Stimulated activated naive CD8-positive, alpha-beta T cell treated with anti-CD3 and anti-CD28 coated beads, Interleukin-15, amount 100 ng/mL, for 72 hours (primary cell): ENCODE measurements at regions not wholly inside any gene's neighbourhood (a gene's known extent, or its start where the extent isn't known, plus 50 kb on each side); places are given as distances from the start of the nearest gene placed in this dataset.
"Not testable (repeated sequence)": the region's sequence is repeated elsewhere in the genome, so short reads cannot be mapped to it uniquely, and the experiment has no call there.

ENCODE experiments used
- ATAC-seq: fragments of 150-1000 bp; cut with Tn5 transposase; 2 replicates; pipeline ENCODE4 v1.10.0; 2021; ENCODE audit warnings: mild to moderate bottlenecking, moderate library complexity
- DNase-seq, 2 donors: peaks; one replicate each; pipeline ENCODE4 v3.0.0; 2021 to 2022
- H3K27ac Mint-ChIP-seq, 2 donors: one replicate each; pipeline ENCODE4 v1.8.0; 2022; ENCODE audit warnings: mild to moderate bottlenecking in 2 of 2, mixed read lengths in 2 of 2, moderate library complexity in 2 of 2
- H3K27me3 Mint-ChIP-seq: one replicate; pipeline ENCODE4 v1.8.0; 2022; ENCODE audit warnings: mixed read lengths
- H3K4me1 Mint-ChIP-seq: one replicate; pipeline ENCODE4 v1.8.0; 2022; ENCODE audit warnings: mild to moderate bottlenecking, mixed read lengths
- H3K4me3 Mint-ChIP-seq, 2 donors: one replicate each; pipeline ENCODE4 v1.8.0; 2022; ENCODE audit warnings: mild to moderate bottlenecking in 2 of 2, mixed read lengths in 2 of 2, moderate library complexity in 1 of 2
- H3K9me3 Mint-ChIP-seq, 2 donors: one replicate each; pipeline ENCODE4 v1.8.0; 2022; ENCODE audit warnings: mixed read lengths in 2 of 2

DNA sequence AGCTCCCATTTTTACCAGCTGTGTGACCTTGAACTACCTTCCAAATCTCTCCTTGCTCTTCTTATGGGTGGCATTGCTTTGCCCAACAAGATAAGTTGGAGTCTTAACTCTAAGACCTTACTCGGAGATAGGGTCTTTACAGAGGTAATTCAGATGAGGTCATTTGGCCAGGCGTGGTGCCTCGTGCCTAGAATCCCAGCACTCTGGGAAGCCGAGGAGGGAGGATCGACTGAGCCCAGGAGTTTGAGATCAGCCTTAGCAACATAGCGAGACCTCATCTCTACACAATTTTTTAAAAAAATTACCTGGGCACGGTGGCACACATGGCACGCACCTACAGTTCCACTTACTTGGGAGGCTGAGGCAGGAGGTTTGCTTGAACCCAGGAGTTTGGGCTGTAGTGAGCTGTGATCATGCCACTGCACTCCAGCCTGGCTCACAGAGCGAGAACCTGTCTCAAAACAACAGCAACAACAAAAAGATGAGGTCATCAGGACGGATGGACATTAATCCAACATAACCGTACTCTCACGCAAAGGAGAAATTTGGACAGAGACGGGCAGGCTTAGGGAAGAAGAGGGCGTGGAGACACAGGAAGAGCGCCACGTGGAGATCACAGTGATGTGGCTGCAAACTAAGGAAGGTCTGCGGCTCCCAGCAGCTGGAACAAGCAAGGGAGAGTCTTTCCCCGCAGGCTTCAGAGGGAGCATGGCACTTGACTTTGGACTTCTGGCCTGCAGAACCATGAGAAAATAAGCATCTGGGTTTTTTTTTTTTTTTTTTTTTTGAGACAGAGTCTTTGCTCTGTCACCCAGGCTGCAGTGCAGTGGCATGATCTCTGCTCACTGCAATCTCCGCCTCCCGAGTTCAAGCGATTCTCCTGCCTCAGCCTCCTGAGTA, 122.3 kb upstream of the CARD11 start:
- Mint-ChIP-seq H3K4me3 (no peak overlapping the region), H3K4me1 (peaks cover 6% of the 10 kb centered on the region), H3K27me3 (peaks cover 19% of the 10 kb centered on the region), H3K27ac (peak overlapping the region in 1 of 2 donors; percentile 50), H3K9me3 (no peaks in the 10 kb centered on the region)
- ATAC-seq (no peak), DNase-seq (no peak)

DNA sequence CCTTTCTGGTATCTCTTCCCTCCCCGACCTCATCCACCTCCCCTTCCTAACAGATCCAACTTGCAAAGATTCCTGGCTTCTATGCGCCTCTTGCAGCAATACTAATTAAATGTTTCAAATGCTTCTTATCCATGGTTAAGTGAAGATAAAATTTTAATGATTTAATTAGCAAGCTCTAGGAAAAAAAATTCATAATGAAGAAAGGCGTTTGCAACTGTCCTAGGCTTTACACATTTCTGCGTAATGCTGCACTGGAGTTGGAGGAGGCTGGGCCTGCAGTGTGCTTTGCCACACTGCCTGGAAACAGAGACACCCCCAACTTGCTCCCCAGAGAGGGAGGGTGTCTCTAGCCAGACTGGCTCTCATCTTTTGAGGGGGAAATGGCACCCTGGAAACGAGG, 123.9 kb upstream of the CARD11 start:
- no peak overlapping the region for H3K27ac Mint-ChIP-seq
- peaks cover 19% of the 10 kb centered on the region for H3K27me3 Mint-ChIP-seq
- H3K4me1 Mint-ChIP-seq = peaks cover 6% of the 10 kb centered on the region
- DNase-seq (no peak), ATAC-seq (no peak)
- H3K9me3 Mint-ChIP-seq = peaks cover 6 to 8% of the 10 kb centered on the region in 2 donors
- no peak overlapping the region for H3K4me3 Mint-ChIP-seq

- peaks cover 6% of the 10 kb centered on the region for H3K4me1 Mint-ChIP-seq
- H3K27me3 Mint-ChIP-seq = peaks cover 19% of the 10 kb centered on the region
- no peak for ATAC-seq
- H3K4me3 Mint-ChIP-seq = no peak overlapping the region
- peaks cover 6 to 8% of the 10 kb centered on the region in 2 donors for H3K9me3 Mint-ChIP-seq
- H3K27ac Mint-ChIP-seq = no peak overlapping the region
- no peak for DNase-seq
These were observed 124.7 kb upstream of the CARD11 start for GRCh38 chr7:3168370-3168769.

GRCh38 chr7:3168869-3169268, 125.2 kb upstream of the CARD11 start:
- DNase-seq = no peak
- ATAC-seq = no peak
- Mint-ChIP-seq H3K27ac (no peak overlapping the region), H3K4me1 (peaks cover 6% of the 10 kb centered on the region), H3K9me3 (peaks cover 6 to 8% of the 10 kb centered on the region in 2 donors), H3K27me3 (peaks cover 19% of the 10 kb centered on the region), H3K4me3 (no peak overlapping the region)

- Mint-ChIP-seq H3K4me1 (peaks cover 11% of the 10 kb centered on the region), H3K9me3 (peaks cover 6 to 8% of the 10 kb centered on the region in 2 donors), H3K4me3 (no peak overlapping the region), H3K27ac (no peak overlapping the region), H3K27me3 (peaks cover 19% of the 10 kb centered on the region)
- ATAC-seq = no peak
- no peak for DNase-seq
These were observed 128.2 kb upstream of the SDK1 start for GRCh38 chr7:3172768-3173280.

GRCh38 chr7:3174515-3175284, 126.4 kb upstream of the SDK1 start:
- Mint-ChIP-seq H3K4me1 (peaks cover 5% of the 10 kb centered on the region), H3K9me3 (peaks cover 6 to 8% of the 10 kb centered on the region in 2 donors), H3K27me3 (peaks cover 6% of the 10 kb centered on the region), H3K4me3 (no peak overlapping the region), H3K27ac (no peak overlapping the region)
- no peak for ATAC-seq
- no peak for DNase-seq

DNA sequence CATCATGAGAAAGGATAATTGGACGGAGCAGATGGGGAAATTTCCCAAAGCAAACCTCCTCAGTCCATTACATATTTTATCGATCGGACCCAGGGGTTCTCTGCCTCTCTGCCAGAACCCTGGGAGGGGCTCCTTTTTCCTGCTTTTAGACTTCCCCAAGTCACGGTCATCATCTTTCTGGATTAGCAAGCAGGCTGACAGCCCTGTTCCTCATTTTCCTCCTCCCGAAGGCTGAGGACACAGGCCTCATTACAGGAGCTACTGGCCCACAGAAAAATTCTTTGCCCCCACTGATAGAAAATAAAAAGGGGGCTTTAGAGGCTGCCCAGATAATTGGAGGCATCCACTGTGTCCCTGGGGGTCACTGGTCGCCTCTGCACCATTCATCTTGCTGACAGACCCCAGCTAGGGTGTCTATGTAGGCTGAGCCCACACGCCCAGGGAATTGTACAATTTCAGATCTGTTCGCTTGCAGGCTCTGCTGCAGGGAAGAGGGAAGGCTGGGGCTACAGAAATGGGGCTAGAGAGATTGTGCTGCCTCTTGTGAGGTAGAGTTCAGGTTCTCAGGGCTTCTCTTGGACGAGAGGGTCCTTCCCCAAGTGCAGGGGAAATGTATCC, 125.7 kb upstream of the SDK1 start:
- Mint-ChIP-seq H3K4me3 (no peak overlapping the region), H3K27ac (no peak overlapping the region), H3K9me3 (peaks cover 6 to 8% of the 10 kb centered on the region in 2 donors), H3K4me1 (peaks cover 5% of the 10 kb centered on the region), H3K27me3 (peaks cover 4% of the 10 kb centered on the region)
- ATAC-seq (no peak), DNase-seq (no peak)

DNA sequence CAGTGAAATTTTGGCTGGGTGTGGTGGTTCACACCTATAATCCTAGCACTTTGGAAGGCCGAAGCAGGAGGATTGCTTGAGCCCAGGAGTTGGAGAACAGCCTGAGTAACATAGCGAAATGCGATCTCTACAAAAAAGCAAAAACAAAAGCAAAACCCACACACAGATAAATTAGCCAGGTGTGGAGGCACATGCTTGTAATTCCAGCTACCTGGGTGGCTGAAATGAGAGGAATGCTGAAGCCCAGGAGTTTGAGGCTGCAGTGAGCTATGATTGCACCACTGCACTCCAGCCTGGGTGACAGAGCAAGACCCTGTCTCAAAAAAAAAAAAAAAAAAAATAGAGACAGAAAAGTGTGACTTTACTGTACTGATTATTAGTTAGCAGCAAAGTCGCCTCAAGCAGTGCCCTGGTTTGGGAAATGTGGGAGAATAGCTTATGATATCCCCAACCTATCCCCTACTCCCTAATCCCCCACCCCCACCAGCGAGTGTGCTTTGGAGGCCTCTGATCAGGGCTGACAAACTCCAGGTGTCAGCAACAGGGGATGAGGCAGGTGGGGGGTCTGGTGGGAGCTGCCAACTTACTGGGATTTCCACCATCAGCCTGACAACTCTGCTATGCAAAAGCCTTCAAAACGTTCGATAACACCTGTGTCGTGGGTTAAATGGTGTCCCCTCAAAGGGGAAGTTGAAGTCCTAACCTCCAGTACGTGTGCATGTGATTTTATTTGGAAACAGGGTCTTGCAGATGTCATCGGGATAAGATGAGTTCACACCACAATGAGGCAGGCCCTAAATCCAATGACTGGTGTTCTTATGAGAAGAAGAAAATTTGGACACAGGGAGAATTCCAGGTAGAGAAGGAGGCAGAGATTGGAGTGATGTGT, 124.7 kb upstream of the SDK1 start:
- Mint-ChIP-seq H3K27me3 (no peaks in the 10 kb centered on the region), H3K4me1 (peaks cover 5% of the 10 kb centered on the region), H3K27ac (peak overlapping the region in 1 of 2 donors; percentile 22), H3K9me3 (peaks cover 6 to 8% of the 10 kb centered on the region in 2 donors), H3K4me3 (no peak overlapping the region)
- ATAC-seq (no peak), DNase-seq (no peak)

DNA sequence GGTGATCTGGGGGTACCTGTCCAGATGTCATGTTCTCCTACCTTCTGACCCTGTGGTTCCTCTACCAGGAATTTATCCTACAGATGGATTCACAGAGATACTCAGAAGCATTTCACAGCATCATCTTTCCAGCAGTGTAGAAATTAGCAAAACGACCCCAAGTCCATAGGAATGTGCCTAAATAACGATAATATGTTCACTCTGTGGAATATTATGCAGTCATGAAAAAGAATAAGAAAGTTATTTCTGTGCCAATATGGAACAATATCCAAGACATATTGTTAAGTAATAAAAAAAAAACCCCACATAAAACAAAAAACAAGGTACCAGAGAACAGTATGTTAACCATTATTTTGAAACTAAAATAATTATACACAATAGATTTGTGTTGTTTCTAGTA, 123.8 kb upstream of the SDK1 start:
- Mint-ChIP-seq H3K27me3 (no peaks in the 10 kb centered on the region), H3K4me3 (no peak overlapping the region), H3K27ac (no peak overlapping the region), H3K4me1 (peaks cover 5% of the 10 kb centered on the region), H3K9me3 (peaks cover under 1 to 1% of the 10 kb centered on the region in 2 donors)
- DNase-seq (no peak), ATAC-seq (no peak)

DNA sequence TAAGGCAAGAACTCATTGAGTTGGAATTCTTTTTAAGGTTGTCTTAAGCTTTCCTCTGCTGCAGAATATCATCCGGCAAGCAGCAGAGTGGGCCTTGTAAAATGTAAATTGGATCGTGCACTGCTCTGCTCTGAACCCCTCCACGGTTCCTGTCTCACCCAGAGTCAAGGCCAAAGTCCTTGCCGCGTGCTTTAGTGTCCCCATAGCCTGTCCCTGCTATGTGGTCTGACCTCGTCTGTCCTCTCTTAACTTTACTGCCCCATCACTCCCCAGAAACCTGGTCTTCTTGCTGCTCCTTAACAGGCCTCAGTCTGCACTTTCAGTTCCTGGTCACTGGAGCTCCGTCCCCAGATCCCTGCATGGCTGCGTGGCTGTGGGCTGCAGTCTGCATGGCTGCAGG, 121.6 kb upstream of the SDK1 start:
- no peaks in the 10 kb centered on the region for H3K9me3 Mint-ChIP-seq
- H3K27ac Mint-ChIP-seq = no peak overlapping the region
- no peak for ATAC-seq
- DNase-seq = no peak
- no peak overlapping the region for H3K4me3 Mint-ChIP-seq
- peaks cover 5% of the 10 kb centered on the region for H3K4me1 Mint-ChIP-seq
- H3K27me3 Mint-ChIP-seq = no peaks in the 10 kb centered on the region

- no peaks in the 10 kb centered on the region for H3K27me3 Mint-ChIP-seq
- no peak for ATAC-seq
These were observed 120.4 kb upstream of the SDK1 start for GRCh38 chr7:3180604-3181003.

DNA sequence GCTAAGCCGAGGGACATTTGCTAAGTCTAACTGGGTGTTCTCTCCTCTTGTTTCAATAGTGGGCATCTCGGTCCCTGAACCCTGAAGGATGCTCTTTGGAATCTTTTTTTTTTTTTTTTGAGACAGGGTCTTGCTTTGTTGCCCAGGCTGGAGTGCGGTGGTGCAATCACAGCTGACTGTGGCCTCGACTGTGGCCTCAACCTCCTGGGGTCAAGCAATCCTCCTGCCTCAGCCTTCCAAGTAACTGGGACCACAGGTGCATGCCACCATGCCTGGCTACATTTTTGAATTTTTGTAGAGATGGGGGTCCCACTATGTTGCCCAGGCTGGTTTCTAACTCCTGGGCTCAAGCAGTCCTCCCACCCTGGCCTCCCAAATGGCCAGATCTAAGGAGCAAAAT, 119.0 kb upstream of the SDK1 start:
- H3K4me1 Mint-ChIP-seq, H3K4me3 Mint-ChIP-seq, H3K27ac Mint-ChIP-seq: not testable (repeated sequence)

More at GRCh38 chr7:3180604-3181003, 120.4 kb upstream of the SDK1 start:
- Mint-ChIP-seq H3K4me3 (no peak overlapping the region), H3K27ac (no peak overlapping the region), H3K9me3 (no peaks in the 10 kb centered on the region), H3K4me1 (peaks cover 5% of the 10 kb centered on the region)
- DNase-seq = no peak

DNA sequence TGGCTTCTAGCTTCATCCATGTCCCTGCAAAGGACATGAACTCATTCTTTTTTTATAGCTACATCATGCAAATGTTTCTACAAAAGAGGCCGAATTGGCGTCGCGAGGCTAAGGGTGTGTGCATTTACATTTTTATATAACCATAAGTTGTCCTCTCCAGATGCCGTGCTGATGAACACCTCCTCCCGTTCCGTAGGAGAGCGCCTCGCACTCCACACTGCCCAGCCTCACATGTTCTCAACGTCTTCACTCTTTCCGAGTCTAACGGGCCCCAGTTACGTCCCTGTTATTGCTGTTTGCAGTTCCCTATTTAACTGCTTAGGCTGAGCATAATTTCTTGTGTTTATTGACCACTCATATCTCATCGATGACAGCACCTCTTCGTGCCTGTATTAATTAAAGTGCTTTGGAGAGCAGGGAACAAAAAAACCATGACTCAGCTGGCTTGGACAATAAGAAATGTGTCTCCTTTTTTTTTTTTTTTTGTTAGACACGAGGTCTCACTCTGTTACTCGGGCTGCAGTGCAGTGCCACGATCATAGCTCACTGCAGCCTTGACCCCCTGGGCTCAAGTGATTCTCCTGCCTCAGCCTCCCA, 113.5 kb upstream of the SDK1 start:
- H3K4me3 Mint-ChIP-seq = no peak overlapping the region
- H3K4me1 Mint-ChIP-seq = no peaks in the 10 kb centered on the region
- no peak for DNase-seq

More for the DNA sequence above, 119.0 kb upstream of the SDK1 start:
- not testable (repeated sequence) for DNase-seq, H3K9me3 Mint-ChIP-seq, H3K27me3 Mint-ChIP-seq, ATAC-seq

DNA sequence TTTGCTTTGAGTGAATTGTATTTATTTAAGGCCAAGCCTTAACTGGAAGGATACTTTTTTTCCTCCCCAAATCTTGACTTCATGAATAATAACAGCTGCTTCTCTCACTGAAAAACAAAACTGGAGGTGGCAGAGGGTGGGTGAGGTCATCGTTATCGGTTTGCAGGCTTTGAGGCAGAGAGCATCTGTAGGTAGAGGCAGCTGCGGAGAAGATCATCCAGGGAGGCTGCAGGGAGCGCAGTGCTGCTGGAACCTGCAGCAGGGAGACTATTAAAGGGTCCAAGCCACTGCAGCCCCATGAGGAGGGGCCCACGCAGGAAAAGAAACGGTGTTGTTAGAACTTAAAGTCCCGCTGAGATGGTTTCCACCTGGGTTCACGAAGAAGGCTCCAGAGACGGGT, 112.1 kb upstream of the SDK1 start:
- no peak overlapping the region for H3K4me3 Mint-ChIP-seq
- ATAC-seq = no peak
- no peak overlapping the region for H3K27ac Mint-ChIP-seq
- H3K9me3 Mint-ChIP-seq = no peaks in the 10 kb centered on the region
- H3K27me3 Mint-ChIP-seq = no peaks in the 10 kb centered on the region
- no peaks in the 10 kb centered on the region for H3K4me1 Mint-ChIP-seq
- no peak for DNase-seq

More for the DNA sequence above, 113.5 kb upstream of the SDK1 start:
- no peak for ATAC-seq
- H3K27ac Mint-ChIP-seq = no peak overlapping the region
- no peaks in the 10 kb centered on the region for H3K9me3 Mint-ChIP-seq
- H3K27me3 Mint-ChIP-seq = no peaks in the 10 kb centered on the region
